GM20000 (cell line): ENCODE measurements at regions not wholly inside any gene's neighbourhood (a gene's known extent, or its start where the extent isn't known, plus 50 kb on each side); places are given as distances from the start of the nearest gene placed in this dataset.

Source experiments
- DNase-seq: peaks from one replicate; pipeline ENCODE4 v3.0.0; 2012; ENCODE audit warnings: low spot score
- TF ChIP-seq, protein P1 (sequence below): IDR thresholded peaks from 2 replicates; pipeline ENCODE4 v1.5.1; 2012; ENCODE audit warnings: mild to moderate bottlenecking, control low read depth; ENCODE audit errors: extremely low read depth, missing control alignments

DNA sequence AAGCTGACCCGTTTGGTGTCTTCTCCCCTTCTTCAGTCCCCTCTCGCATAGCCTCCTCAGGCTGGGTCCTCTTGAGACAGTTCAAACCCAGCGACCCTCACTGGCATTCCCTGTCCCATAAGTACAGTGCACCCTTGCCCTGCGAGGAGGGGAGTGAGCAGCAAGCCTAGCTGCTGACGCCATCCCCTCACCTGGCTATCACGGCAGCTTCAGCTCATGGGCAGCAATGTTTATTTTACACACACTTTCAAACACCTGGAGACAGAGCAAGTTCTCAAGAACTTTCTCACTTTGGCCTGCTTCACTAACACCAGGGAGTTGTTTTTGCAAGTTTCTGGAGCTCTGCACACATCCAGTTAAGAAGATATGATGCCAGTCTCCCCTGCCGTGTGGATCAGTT lies 189.6 kb upstream of the E2F8 start:
- TF ChIP-seq, protein P1, sequence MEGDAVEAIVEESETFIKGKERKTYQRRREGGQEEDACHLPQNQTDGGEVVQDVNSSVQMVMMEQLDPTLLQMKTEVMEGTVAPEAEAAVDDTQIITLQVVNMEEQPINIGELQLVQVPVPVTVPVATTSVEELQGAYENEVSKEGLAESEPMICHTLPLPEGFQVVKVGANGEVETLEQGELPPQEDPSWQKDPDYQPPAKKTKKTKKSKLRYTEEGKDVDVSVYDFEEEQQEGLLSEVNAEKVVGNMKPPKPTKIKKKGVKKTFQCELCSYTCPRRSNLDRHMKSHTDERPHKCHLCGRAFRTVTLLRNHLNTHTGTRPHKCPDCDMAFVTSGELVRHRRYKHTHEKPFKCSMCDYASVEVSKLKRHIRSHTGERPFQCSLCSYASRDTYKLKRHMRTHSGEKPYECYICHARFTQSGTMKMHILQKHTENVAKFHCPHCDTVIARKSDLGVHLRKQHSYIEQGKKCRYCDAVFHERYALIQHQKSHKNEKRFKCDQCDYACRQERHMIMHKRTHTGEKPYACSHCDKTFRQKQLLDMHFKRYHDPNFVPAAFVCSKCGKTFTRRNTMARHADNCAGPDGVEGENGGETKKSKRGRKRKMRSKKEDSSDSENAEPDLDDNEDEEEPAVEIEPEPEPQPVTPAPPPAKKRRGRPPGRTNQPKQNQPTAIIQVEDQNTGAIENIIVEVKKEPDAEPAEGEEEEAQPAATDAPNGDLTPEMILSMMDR: no peak
- DNase-seq: no peak

DNA sequence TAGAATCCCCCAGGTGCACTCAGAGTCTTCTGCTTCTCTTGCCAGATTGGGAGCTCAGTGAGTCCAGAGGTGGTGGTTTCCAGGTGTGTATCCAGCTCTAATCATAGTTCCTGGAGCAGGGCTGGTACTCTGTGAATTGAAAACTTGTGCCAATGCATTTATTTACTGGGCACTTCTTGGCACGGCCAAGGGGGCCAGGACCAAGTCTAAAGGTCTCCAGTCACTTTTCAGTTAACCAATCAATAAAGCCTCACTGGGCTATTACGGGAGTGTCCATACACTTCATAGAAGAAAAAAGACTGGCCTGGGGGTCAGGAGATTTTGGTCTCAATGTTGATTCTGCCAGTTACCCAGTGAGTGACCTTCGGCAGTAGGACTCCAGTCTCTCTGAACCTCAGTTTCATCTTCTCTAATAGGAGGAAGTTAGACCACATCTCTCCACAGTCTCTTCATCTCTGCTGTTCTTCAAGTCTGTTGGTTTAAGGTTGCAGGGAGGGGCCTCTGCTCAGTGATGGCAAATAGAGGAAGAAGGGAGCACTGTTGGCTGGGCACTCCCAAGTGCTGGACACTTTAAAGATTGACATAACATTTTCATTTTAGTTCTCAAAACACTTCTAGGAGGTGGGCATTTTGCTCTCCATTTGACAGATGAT lies 188.5 kb upstream of the E2F8 start:
- DNase-seq: no peak
- TF ChIP-seq, protein P1: no peak

DNA sequence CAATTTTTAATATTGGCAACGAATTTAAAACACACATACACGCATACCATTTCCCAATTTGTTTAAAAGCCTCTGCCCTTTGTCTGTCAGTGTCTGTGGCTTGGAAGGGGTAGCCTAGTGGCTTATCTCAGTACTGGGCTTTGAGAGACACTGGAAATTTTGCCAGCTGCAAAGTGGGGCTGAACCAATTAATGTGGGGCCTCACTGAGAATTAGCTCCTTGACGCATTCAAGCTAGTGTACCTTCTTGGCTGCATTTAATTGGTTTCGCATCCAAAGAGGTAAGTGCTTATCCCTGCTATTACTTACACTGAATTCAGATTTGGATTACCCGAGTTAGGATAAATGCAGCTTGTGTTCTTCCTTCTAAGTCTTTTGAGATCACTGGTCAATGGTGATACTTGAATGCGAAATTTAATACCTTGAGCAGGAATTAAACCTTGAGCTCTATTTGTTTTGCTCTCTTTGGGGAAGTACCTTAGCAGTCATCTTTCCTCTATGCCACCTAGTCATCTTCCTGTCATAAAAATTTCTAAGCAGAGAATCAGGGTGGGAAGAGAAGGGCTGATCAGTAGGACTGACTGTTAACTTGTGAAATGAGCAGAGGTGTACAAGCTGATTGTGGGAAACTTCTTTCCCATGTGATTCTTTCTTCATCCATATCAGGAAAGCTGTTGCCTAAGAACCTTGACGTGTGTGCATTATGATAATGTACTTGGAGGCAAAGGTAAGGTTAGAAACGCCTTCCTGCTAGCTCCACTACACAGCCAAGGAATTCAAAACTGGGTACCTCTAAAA lies 187.7 kb upstream of the E2F8 start:
- TF ChIP-seq, protein P1: no peak
- DNase-seq: no peak

DNA sequence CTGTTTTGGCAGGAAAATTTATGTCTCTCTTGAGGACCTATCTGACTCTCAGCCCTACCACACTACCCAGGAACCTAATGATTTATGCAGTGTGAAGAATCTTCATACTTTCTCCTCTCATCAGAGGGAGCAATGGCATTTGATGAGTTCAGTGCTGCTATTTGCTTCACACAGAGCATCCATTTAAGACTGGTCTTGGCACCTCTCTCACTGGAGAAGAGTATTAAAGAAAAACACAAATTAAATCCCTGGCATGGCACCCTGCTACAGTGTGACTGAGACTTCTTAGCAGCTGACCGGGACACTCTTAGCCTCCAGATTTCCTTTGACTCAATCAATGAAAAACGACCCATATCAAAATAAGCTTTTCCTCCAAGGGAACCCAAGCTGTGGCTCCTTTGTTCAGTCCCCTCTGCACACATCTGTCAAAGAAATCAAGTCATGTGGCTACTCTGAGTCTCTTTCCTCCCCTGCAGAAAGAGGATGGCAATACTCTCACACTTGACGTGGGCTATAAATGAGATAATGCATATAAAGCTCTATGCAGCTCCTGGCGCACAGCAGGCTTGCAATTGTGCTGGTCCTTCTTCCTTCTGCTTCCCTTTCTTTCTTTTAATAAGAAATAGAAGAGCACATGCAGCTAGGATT lies 186.1 kb upstream of the E2F8 start:
- no peak for DNase-seq
- TF ChIP-seq, protein P1: no peak

DNA sequence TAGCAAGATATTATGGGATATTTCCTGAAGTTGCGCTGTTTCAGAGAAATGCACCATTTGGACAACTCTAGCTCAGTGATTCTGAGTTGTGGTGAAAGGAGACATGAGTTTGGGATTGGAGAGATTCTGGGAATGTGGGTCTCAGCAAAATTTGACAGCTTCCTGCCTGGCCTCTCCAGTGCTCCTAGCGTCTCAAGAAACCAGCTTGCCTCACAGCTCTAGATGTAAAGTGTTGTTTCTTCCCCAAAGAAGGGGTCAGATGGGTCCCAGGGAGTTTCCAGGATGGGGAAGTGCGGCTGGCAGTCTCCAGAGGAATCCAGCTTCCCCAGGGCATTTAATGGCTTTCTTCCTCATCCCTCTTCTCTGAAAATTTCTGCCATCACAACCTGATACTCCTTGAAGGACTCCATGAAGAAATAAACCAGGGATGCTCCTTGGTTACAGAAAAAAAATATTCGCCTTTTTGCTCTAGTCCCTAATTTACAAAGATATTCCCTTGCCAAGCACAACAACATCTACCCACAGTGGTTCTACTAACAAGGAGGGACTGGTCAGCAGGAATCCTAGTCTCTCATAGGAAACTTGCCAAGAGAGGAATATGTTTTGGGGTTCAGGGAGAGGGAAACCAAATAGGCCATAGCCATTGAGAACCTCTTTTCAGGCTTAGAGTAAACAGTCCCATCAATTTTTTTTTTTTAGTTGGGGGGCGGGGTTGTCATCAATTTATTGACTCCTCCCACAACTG lies 185.4 kb upstream of the E2F8 start:
- TF ChIP-seq, protein P1: no peak
- DNase-seq: no peak

DNA sequence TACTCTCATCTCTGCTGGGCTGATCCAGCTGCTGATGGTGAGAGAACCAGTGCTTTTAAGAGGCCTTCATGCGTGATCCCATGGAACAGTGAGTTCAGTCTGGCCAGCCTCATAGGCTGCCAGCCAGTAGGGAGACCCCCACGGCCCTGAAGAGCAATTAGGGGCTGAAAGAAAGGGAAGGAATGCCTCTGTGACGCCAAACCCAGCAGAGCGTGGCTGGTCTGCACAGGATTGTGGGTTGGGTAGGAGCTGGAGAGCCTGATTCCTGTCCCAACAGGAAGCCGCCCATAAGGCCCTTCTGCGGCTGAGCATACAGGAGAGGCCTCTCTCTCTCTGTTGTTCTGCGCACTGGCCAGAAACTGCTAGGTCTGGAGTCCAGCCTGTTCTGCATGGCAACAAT lies 181.5 kb upstream of the E2F8 start:
- TF ChIP-seq, protein P1: no peak
- DNase-seq: no peak
